ENCODE measurements at regions not wholly inside any gene's neighbourhood (a gene's known extent, or its start where the extent isn't known, plus 50 kb on each side); places are given as distances from the start of the nearest gene placed in this dataset.

- 57 to 90% (median 75%) methylated on average over 4 of the region's 4 CpGs for WGBS, 5 donors
- DNase-seq = no peak
- no peaks in the 10 kb centered on the region for H3K27me3 ChIP-seq (replicated peaks in 1 of 7)
- no peaks in the 10 kb centered on the region for H3K36me3 ChIP-seq
- no peak overlapping the region for H3K27ac ChIP-seq
- TF ChIP-seq CTCF (IDR thresholded peaks at IDR 0.05 in 8 of 11, conservative IDR thresholded peaks at IDR 0.05 in 3 of 11) (no peak), POLR2AphosphoS5 (IDR thresholded peaks at IDR 0.05) (no peak), POLR2A (IDR thresholded peaks at IDR 0.05) (no peak)
- no peaks in the 10 kb centered on the region for H3K9me3 ChIP-seq
- no peak overlapping the region for H3K4me3 ChIP-seq
- intact Hi-C loops (cut with DNase I; ENCODE audit: low total_unique reads) = no loop called here
- peaks cover 0 to 9% (median 0%) of the 10 kb centered on the region in 6 donors for H3K4me1 ChIP-seq
Observed at GRCh38 chr2:179355881-179356280, 91.2 kb upstream of the SESTD1 start.

GRCh38 chr2:179354739-179355537 is 90.3 kb upstream of the SESTD1 start:
- WGBS, 5 donors = 77 to 88% (median 83%) methylated on average over 1 of the region's 1 CpG

GRCh38 chr2:179354296-179354695 is 89.7 kb upstream of the SESTD1 start:
- peaks cover 0 to 23% (median 8%) of the 10 kb centered on the region in 6 donors for H3K4me1 ChIP-seq
- H3K9me3 ChIP-seq = no peaks in the 10 kb centered on the region
- no peaks in the 10 kb centered on the region for H3K27me3 ChIP-seq (replicated peaks in 1 of 7)
- DNase-seq = no peak
- no peak for TF ChIP-seq POLR2AphosphoS5 (IDR thresholded peaks at IDR 0.05)
- TF ChIP-seq CTCF (IDR thresholded peaks at IDR 0.05 in 8 of 11, conservative IDR thresholded peaks at IDR 0.05 in 3 of 11) = no peak
- TF ChIP-seq POLR2A (IDR thresholded peaks at IDR 0.05) = no peak
- intact Hi-C loops (cut with DNase I; ENCODE audit: low total_unique reads) = no loop called here
- H3K27ac ChIP-seq = no peak overlapping the region
- H3K4me3 ChIP-seq = no peak overlapping the region
- no peaks in the 10 kb centered on the region for H3K36me3 ChIP-seq
- 92 to 97% (median 96%) methylated on average over 4 of the region's 4 CpGs for WGBS, 5 donors

More at GRCh38 chr2:179354739-179355537, 90.3 kb upstream of the SESTD1 start:
- Histone ChIP-seq H3K36me3 (no peaks in the 10 kb centered on the region), H3K27me3 (replicated peaks in 1 of 7) (no peaks in the 10 kb centered on the region), H3K9me3 (no peaks in the 10 kb centered on the region), H3K4me1 (peaks cover 0 to 17% (median 3%) of the 10 kb centered on the region in 6 donors), H3K27ac (no peak overlapping the region), H3K4me3 (no peak overlapping the region)
- DNase-seq = no peak
- TF ChIP-seq POLR2A (IDR thresholded peaks at IDR 0.05) (no peak), CTCF (IDR thresholded peaks at IDR 0.05 in 8 of 11, conservative IDR thresholded peaks at IDR 0.05 in 3 of 11) (peak in 1 of 11 experiments; percentile 9)
- intact Hi-C loops (cut with DNase I; ENCODE audit: low total_unique reads) = no loop called here

GRCh38 chr2:179352181-179352580 is 87.5 kb upstream of the SESTD1 start:
- Histone ChIP-seq H3K36me3 (no peaks in the 10 kb centered on the region), H3K27ac (no peak overlapping the region), H3K4me3 (no peak overlapping the region), H3K4me1 (peaks cover 0 to 25% (median 9%) of the 10 kb centered on the region in 6 donors), H3K9me3 (no peaks in the 10 kb centered on the region), H3K27me3 (replicated peaks in 1 of 7) (no peaks in the 10 kb centered on the region)
- WGBS, 5 donors = 51 to 71% (median 53%) methylated on average over 2 of the region's 2 CpGs
- intact Hi-C loops (cut with DNase I; ENCODE audit: low total_unique reads) = no loop called here
- no peak for DNase-seq
- TF ChIP-seq POLR2AphosphoS5 (IDR thresholded peaks at IDR 0.05) = no peak
- no peak for TF ChIP-seq CTCF (IDR thresholded peaks at IDR 0.05 in 8 of 11, conservative IDR thresholded peaks at IDR 0.05 in 3 of 11)
